VCaP (cell line): ENCODE measurements at regions not wholly inside any gene's neighbourhood (a gene's known extent, or its start where the extent isn't known, plus 50 kb on each side); places are given as distances from the start of the nearest gene placed in this dataset.

Source experiments
- H3K27ac ChIP-seq: fragments of 450-650 bp; 2 replicates; pipeline ENCODE4 v1.5.1; 2017
- CTCF ChIP-seq: fragments of 450-650 bp; conservative IDR thresholded peaks from 2 replicates; pipeline ENCODE4 v1.5.1; 2017; ENCODE audit warnings: mild to moderate bottlenecking, moderate library complexity

DNA sequence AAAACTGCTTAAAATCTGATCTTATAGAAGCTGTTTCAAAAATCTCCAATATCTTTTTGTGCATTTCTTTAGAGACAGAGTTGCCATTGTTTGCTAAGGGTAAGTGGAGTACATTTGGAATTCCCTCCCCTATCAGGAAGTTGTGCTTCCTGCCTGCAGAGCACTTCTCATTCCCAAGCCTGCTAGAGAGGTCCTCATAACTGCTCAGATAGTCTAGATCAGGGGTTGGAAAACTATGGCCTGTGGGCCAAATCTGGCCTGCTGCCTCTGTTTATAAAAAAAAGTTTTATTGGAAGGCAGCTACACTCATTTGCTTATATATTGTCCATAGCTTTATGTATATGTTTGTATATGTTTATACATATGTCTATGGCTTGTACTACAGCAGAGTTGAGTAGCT is 333.7 kb upstream of the PROK2 start:
- TF ChIP-seq CTCF, result no peak
- H3K27ac ChIP-seq, result no peak overlapping the region

DNA sequence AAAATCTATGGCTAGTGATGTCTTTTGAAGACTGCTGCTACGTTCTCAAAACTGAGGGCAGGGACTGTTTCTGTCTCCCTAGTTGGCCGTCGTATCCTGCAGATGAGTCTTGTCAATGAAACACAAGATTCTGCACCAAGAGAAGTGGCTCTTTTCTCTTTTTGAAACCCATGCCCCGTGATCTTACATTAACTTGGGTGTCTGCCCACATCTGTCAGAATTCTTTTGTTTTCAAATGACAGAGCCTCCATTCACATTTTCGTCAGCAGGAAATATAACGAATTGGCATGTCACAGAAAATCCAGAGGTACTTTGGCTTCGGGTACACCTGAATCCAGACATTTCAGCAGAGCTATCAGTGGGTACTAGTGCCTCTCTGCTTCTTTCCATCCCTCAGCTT is 331.3 kb upstream of the PROK2 start:
- TF ChIP-seq CTCF, result no peak
- no peak overlapping the region for H3K27ac ChIP-seq

GRCh38 chr3:72115307-72115706 is 330.4 kb upstream of the PROK2 start:
- TF ChIP-seq CTCF, result no peak
- no peak overlapping the region for H3K27ac ChIP-seq

DNA sequence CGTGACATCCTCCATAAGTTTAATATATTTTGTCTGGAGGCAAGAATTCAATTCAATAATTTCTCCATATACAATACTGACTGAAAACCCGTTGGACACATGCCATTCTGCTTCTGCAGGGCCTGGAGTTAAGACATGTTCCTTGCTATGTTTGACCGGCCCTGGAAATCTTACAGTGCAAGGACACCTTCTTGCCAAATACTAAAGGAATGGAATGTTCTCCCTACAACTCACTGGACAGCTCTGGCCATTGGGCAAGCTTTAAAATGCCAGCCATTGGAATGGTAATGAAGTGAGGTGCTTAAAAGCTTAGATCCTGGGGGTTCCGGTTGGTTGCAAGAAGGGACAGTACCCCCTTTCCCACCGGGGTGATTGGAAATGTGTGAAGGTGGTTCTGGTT is 329.8 kb upstream of the PROK2 start:
- no peak for TF ChIP-seq CTCF
- H3K27ac ChIP-seq, result no peak overlapping the region

- TF ChIP-seq CTCF, result no peak
- H3K27ac ChIP-seq, result no peak overlapping the region
Observed at GRCh38 chr3:72113964-72114363, 329.0 kb upstream of the PROK2 start.

DNA sequence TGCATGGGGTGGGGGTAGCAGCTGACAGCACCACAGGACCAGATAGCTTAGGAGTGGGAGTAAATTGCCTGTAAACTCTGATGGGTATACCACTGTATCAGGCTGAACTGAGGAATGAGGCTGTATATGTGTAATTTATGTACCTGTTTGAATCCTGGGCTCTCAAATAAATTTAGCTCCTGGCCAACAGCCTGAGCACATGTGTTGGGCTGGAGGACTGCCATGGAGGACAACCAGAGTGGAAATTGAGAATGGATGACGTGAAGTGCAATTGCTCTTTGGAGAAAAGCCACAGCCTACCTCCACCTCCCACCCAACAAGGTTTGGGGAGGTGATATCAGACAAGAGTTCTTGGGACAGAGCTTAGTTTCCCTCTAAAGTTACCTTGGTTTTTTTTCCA is 328.6 kb upstream of the PROK2 start:
- H3K27ac ChIP-seq, result no peak overlapping the region
- no peak for TF ChIP-seq CTCF

DNA sequence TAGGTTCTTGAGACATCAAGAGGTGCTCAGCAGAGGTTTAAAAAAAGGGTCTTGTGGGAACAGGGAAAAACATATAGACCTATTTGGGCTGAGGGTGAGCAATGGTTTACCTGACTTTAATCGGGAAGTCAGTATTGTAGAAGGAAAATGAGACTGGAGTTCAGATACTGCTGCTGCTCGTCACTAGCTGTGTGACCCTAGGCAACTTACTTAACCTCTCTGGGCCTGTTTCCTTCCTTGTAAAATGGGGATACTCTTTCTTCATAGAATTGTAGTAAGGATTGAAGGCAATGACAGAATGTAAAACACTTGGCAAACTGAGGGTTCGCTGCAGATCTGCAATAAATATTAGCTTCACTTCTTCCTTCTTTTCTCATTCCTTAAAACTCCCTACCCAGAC is 327.5 kb upstream of the PROK2 start:
- TF ChIP-seq CTCF, result no peak
- no peak overlapping the region for H3K27ac ChIP-seq
